GM21423 (cell line): ENCODE measurements at regions not wholly inside any gene's neighbourhood (a gene's known extent, or its start where the extent isn't known, plus 50 kb on each side); places are given as distances from the start of the nearest gene placed in this dataset.
A peak's percentile ranks its signal among the peaks of the same experiment; 100 is the strongest.

Experiments used
- ATAC-seq: cut with Tn5 transposase; IDR thresholded peaks from one replicate; pipeline ENCODE4 v1.9.1; 2021; ENCODE audit warnings: mild to moderate bottlenecking, moderate library complexity; ENCODE audit not compliant: unreplicated experiment

- ATAC-seq, result no peak
Measured at GRCh38 chr17:77390870-77391269, 250.1 kb downstream of the SEC14L1 start.

- ATAC-seq, result no peak
Measured at GRCh38 chr17:77391668-77392375, 251.1 kb downstream of the SEC14L1 start.

DNA sequence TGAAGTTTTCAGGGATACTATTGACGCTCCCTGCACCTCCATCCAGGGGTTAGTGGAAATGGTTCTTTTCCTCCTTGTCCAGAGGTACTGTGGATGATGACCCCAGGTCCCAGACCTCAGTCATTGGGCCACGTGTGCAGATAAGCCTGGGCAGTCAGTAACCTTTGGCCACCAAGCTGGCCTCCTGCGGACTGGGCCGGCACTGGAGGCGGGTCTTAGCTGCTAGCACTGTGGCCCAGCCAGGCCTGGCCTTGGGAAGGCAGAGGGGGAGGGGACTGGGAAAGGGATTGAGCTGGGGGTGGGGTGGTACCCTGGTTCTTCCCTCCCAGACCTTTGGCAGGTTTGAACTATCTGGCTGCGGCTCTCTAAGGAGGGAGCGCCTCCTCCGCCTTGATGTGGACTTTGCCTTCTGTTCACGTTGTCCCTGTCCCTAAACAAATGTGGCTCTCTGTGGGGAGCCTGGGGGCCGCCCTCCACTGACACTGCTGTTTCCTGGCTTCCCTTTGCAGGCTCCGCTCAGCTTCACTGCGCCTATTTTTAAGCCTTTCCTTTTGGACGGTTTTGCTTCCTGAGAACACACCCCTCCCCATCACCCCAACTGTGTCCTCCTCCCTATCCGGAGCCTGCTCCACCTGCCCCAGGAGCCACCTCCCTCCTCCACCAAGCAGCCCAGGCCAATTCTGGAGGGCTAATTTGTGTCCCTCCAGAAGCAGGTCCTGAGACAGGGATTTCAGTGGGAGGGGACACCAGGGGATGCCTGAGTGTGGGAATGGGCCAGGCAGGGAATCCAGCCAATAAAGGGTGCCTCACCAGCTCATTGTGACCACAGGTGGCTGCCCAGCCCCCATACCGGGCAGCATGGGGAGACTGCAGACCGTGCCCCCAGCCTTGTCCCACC is 251.9 kb downstream of the SEC14L1 start:
- no peak for ATAC-seq

DNA sequence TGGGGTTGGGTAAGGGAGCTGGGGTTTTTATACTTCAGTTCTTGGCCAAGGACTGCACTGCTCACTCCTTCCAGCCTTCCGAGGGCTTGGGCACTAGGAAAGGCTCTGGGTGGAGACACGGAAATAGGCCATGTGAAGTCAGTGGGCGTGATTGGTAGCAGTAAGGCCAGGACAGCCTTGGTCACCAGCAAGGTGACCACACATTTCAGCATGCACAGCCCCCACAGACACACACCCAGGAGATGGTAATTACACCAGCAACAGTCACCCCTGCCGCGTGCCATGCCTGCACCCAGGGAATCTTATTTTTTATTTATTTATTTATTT is 252.5 kb downstream of the SEC14L1 start:
- ATAC-seq, result no peak

DNA sequence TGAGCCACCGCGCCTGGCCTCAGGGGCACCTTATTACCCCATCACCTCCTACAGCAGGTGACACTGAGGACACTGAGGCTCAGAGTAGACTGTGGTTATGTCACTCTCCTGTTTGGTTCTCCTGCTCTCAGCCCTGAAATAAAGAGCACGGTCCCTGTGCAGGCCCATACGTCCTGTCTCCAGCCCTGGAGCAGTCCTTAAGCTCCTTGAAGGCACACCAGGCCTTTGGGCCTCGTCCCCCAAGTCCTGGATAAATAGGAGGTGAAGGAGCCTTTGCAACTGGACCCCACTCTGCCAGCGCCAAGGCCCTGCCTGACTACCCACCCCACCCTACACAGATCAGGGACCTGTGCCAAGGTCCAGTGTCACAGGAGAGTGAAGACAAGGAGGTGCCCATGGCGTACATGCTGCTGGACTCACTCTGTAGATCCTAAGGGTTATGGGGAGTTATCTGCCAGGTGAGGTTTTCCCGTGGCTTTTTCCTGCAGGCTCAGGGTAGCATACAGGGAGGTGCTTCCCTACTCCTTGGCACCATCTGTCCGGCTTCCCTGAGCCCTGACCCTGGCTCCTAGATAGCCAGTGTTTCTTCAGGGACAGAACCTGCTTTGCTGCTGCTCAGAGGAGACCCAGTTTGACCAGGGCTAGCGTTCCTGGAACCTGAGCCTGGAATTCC is 253.2 kb downstream of the SEC14L1 start:
- ATAC-seq, result no peak

GRCh38 chr17:77394540-77395295 is 253.9 kb downstream of the SEC14L1 start:
- ATAC-seq, result no peak

DNA sequence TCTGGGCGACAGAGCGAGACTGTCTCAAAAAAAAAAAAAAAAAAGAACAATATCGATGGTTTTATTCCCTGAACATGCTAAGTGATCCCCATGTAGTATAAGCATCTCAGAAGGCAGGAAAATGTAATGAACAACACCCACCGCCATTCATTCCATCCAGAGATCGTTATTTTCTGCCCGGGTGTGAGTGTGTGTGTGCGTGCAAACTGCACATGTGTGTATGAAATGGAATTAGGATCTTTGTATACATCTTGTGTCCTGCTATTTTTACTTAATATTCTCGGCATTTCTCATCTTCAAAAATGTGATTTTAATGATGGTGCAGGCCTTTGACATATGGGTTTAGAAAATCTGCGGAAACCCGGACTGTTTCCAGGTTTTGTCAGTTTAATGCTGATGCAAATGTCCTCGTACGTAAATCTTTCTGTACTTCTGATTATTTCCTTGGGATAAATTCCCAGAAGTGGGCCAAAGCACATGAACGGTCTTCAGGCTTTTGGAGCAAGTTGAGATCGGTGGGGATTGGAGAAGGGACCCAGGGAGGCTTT is 254.8 kb downstream of the SEC14L1 start:
- ATAC-seq, result no peak

- ATAC-seq, result no peak
Measured at GRCh38 chr17:77396610-77397009, 255.8 kb downstream of the SEC14L1 start.

DNA sequence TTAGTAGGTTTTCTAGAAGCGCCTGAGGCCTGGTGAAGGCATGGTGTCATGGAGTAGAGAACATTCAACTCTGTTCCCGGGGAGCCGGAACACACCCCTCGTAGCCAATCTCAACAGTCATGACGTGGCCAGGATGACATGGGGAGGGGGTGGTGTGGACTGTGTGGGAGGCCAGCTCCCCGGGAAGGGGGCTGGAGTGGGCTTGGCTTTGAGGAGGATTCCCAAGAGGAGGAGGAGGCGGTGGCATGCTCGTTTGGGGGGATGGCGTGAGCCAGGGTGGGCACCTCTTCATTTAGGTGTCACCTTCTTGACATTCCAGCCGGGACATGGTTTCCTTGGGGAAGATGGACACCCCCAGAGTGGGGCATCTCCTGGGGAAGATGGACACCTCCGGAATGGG is 257.5 kb downstream of the SEC14L1 start:
- ATAC-seq, result no peak

DNA sequence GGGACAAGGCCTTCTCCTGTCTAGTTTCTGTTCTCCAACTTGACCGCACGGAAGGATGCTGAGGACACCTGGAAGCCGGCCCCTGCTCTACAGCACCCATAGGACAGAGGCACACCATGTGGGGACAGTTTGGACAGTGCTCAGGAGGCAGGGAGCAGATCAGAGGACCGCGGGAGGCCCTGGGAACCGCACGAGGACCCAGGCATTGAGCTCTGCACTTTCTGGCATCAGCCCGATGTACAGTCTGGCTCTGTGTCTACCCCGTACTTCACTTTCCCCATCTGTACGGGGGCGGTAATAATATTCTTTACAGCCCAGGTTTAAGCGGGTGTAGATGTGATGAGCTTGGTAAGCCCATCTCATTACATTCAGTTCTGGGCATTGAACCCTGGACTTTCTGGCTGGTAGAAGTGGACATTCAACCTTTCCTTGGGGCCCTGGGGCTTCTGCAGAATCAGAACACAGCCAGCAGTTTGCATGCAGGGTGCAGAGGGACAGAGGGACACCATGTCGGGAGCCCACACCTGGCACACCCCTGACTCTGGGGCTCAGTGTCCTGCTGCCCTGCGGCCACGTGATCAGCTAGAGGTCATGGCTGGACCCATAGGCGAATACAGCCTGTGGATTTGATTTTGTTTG is 258.7 kb downstream of the SEC14L1 start:
- no peak for ATAC-seq

DNA sequence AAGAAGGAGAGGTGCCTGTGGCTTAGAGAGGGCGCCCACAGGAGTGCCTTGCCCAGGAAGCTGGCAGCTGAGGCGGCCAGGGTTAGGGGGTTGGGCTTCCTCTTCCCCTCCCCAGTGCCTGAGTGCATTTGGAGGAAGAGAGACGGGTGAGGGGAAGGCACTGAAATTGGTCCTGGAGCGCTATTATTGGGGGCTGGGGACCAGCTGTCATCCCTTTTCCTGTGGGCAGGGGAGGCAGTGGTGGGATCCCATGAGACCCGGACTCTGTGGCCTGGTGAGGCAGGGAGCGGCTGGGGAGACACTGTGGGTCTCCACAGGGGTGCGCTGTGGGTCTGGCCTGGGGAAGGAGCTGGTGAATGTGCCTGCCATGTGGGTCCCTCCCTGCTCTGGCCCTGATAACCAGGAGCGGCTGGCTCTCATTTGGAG is 259.7 kb downstream of the SEC14L1 start:
- no peak for ATAC-seq

GRCh38 chr17:77402159-77402731 is 261.5 kb downstream of the SEC14L1 start:
- no peak for ATAC-seq

- ATAC-seq, result no peak
Measured at GRCh38 chr17:77403854-77404253, 263.1 kb downstream of the SEC14L1 start.

GRCh38 chr17:77404812-77405581 is 264.2 kb downstream of the SEC14L1 start:
- peak; percentile 64 for ATAC-seq

DNA sequence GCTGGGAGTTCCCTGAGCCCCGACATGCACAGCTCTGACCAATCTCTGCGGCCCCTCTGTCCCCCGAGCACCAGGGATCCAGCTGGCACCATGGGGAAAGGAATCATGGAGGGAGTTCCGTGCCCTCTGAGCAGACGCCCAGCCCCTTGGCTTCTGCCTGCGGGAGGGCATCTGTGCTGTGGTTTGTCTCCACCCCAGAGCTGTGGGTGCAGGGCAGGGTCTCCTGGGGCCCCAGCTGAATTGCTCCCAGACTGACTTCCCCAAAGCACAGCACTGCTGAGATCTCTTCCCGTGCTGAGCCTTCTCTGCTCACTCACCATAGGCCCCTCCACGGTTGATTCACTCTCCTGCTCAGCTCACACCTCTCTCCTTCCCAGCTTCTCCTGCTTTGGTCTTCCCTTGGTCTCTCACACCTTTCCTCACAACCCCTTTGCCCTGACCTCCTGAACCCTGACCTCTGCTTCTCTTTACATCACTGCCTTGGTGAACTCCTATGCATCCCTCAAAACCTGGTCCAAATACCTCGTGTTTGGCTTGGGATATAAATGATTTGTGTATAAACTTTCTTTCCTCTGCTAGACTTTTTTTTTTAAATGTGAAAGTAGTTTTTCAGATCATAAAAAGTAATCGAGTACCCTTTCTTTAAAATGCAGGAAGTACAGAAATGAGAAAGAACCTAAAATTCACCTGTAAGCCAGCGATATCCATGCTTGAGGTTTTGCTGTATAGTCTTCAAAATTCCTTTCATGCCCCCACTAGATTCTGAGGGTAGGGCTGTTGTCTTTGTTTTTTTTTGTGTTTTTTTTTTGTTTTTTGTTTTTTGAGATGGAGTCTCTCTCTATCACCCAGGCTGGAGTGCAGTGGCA is 265.3 kb downstream of the SEC14L1 start:
- ATAC-seq, result no peak

- ATAC-seq, result no peak
Measured at GRCh38 chr17:77407321-77408277, 266.8 kb downstream of the SEC14L1 start.

DNA sequence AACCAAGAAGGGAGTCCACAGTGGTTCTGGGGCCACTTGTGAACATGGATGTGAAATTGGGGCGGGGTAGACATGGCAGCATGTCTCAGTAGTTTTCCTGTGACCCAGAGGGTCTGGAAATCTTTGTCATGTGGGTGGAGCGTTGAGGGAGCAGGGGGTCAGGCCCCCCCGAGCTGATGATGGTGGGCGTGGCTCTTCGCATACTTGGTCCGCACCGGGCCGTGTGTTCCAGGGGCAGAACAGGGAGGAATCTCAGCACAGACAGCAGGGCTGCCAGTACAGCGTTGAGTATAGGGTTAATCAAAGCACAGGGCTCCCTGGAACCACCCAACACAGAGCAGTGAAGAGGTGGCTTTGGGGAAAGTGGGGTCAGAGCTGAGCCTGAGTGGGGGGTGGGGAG is 267.5 kb downstream of the SEC14L1 start:
- ATAC-seq, result no peak
